Thymus (tissue), 11 donors: ENCODE measurements at regions not wholly inside any gene's neighbourhood (a gene's known extent, or its start where the extent isn't known, plus 50 kb on each side); places are given as distances from the start of the nearest gene placed in this dataset.

Experiments used
- DNase-seq, 9 donors: peaks; one replicate each; pipeline ENCODE4 v3.0.0-alpha.2; 2013; ENCODE audit warnings: low spot score in 9 of 9, low read depth in 6 of 9, missing footprints in 1 of 9
- H3K27ac ChIP-seq, 2 donors: one replicate each; pipeline ENCODE4 v1.5.1; 2013; ENCODE audit warnings: control low read depth in 1 of 2, low read depth in 1 of 2, low read length in 1 of 2, mild to moderate bottlenecking in 1 of 2, moderate library complexity in 1 of 2
- H3K27me3 ChIP-seq, 2 donors: one replicate each; pipeline ENCODE4 v1.5.1; 2013; ENCODE audit warnings: low read length in 1 of 2; ENCODE audit not compliant: control insufficient read depth in 2 of 2, insufficient read depth in 1 of 2
- H3K36me3 ChIP-seq, 2 donors: one replicate each; pipeline ENCODE4 v1.5.1; 2013; ENCODE audit warnings: low read length in 1 of 2, mild to moderate bottlenecking in 1 of 2, moderate library complexity in 1 of 2; ENCODE audit not compliant: control insufficient read depth in 2 of 2, insufficient read depth in 2 of 2
- H3K4me1 ChIP-seq, 2 donors: one replicate each; pipeline ENCODE4 v1.5.1; 2013; ENCODE audit warnings: low read length in 2 of 2; ENCODE audit not compliant: control insufficient read depth in 2 of 2, insufficient read depth in 2 of 2
- H3K4me3 ChIP-seq, 2 donors: one replicate each; pipeline ENCODE4 v1.5.1; 2013; ENCODE audit warnings: low read length in 2 of 2, control low read depth in 1 of 2, mild to moderate bottlenecking in 1 of 2
- H3K9me3 ChIP-seq, 2 donors: one replicate each; pipeline ENCODE4 v1.5.1; 2013; ENCODE audit warnings: low read length in 1 of 2, mild to moderate bottlenecking in 1 of 2; ENCODE audit not compliant: control insufficient read depth in 2 of 2, insufficient read depth in 1 of 2
- WGBS: extraction: QIAGEN DNeasy Blood & Tissue Kit; methylation state at CpG from one replicate; pipeline ENCODE4 v1.1.7; 2013; 5-methylcytosine and 5-hydroxymethylcytosine counted together
- donor health status: healthy.

DNA sequence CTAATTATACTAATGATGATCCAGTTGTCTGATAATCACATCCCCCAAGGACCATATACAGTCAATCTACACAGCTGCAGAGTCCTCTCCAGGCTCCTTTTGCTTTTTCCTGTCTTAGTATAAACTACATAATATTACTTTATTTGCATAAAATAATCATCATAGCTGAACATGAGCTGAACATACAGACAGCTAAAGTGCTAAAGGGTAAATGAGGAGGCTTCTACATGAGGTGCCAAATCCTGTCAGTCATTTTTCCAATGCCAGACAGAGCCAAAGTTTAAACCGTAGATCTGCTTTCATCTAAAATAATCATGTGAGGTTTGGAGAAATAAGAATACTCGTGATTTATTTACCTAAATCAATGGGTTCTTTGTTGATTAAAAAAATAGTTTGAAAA, 1530.1 kb upstream of the PABPC4L start:
- Histone ChIP-seq H3K36me3 (no peaks in the 10 kb centered on the region), H3K9me3 (no peaks in the 10 kb centered on the region), H3K4me1 (no peaks in the 10 kb centered on the region), H3K27ac (no peak overlapping the region), H3K27me3 (no peaks in the 10 kb centered on the region), H3K4me3 (no peak overlapping the region)
- no peak for DNase-seq
- 87% methylated on average over 2 of the region's 2 CpGs for WGBS

DNA sequence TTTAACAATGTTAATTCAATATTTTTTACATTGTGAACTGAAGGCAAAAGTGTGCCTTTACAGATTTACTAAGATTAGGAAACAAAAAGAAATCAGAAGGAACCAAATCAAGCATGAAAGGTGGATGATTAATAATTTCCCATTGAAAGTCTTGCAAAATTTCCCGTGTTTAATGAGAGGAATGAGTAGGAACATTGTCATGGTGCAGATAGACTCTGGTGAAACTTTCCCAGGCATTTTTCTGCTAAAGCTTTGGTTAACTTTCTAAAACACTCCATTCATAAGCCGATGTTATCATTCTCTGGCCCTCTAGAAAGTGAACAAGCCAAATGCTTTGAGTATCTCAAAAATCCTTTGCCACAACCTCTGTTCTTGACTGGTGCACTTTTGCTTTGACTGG, 1522.8 kb upstream of the PABPC4L start:
- no peaks in the 10 kb centered on the region for H3K4me1 ChIP-seq
- no peaks in the 10 kb centered on the region for H3K36me3 ChIP-seq
- no peak overlapping the region for H3K4me3 ChIP-seq
- H3K9me3 ChIP-seq: no peaks in the 10 kb centered on the region
- H3K27ac ChIP-seq: no peak overlapping the region
- DNase-seq: no peak
- WGBS: 85% methylated on average over 2 of the region's 2 CpGs
- no peaks in the 10 kb centered on the region for H3K27me3 ChIP-seq

DNA sequence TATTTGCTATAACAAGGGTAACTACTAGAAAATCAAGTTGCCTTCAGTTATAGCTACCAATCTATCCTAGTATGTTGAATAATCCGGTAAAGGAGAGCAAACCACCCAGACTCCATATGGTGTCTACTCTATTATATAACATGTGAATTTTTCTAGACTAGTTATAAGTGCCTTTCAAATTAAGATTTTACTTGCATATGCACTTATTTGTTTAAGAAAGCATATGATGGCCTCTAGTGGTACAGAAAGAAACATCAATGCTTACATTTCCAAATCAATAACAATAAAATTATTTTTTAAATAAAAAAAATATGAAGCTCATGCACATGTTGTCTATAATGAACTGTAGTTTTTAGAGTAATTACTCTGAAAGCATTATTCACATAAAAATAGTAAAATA, 1516.4 kb upstream of the PABPC4L start:
- H3K27me3 ChIP-seq: no peaks in the 10 kb centered on the region
- no peaks in the 10 kb centered on the region for H3K36me3 ChIP-seq
- no peaks in the 10 kb centered on the region for H3K4me1 ChIP-seq
- H3K4me3 ChIP-seq: no peak overlapping the region
- H3K9me3 ChIP-seq: no peaks in the 10 kb centered on the region
- no peak for DNase-seq
- no peak overlapping the region for H3K27ac ChIP-seq
- WGBS: 98% methylated on average over 1 of the region's 1 CpG

DNA sequence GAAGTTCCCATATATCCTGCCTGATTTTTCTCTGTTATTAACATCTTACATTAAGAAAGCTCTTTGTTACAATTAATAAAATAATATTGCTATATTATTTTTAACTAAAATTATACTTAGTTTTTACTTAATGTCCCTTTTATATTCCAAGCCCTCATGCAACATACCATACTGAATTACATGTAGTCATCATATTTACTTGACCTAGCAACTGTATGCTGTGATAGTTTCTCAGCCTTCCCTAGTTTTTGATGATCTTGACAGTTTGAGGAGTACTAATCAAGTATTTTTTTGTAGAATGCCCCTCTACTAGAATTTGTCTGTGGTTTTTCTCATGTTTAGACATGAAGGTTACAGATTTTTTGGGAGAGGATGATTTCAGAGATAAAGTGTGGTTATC, 1503.8 kb upstream of the PABPC4L start:
- Histone ChIP-seq H3K36me3 (no peaks in the 10 kb centered on the region), H3K27me3 (no peaks in the 10 kb centered on the region), H3K4me3 (no peak overlapping the region), H3K4me1 (no peaks in the 10 kb centered on the region), H3K9me3 (no peaks in the 10 kb centered on the region), H3K27ac (no peak overlapping the region)
- no peak for DNase-seq

DNA sequence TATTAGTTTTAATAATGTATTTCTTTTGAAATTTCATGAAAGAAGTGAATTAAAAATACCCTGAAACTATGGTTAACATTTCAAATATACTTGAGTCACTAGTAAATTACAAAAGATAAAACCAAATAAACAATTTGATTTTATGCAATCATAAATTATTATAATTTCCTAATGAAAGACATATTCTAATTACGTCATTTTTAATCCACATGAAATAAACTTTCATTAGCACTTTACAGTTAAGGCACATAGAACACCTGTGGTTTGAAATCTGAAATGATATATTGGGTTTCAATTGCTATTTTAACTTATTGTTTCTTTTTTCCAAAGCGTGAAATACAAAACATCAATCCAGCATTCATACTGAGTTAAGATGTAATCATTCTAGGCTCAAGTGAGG, 1492.5 kb upstream of the PABPC4L start:
- Histone ChIP-seq H3K36me3 (no peaks in the 10 kb centered on the region), H3K27me3 (no peaks in the 10 kb centered on the region), H3K27ac (no peak overlapping the region), H3K4me1 (no peaks in the 10 kb centered on the region), H3K4me3 (no peak overlapping the region), H3K9me3 (no peaks in the 10 kb centered on the region)
- no peak for DNase-seq
- 93% methylated on average over 2 of the region's 2 CpGs for WGBS

DNA sequence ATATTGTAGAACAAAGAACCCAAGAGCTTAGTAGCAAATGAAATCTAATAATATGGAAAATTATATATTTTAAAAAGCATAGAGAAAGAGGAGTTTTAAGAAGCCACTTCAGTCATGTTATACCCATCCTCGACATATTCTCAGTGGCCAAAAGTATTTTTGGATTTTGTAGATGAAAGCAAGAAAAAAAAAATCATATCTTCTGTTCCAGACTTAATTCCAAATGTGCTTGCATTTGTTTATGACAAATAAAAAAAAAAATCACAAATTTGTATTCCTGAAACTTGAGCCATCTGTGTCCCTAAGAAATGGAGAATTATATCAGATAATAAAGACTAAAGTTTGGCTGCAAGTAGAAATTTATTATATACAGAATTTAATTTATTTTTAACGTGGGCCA, 1482.4 kb upstream of the PABPC4L start:
- Histone ChIP-seq H3K27me3 (no peaks in the 10 kb centered on the region), H3K36me3 (no peaks in the 10 kb centered on the region), H3K4me1 (no peaks in the 10 kb centered on the region), H3K27ac (no peak overlapping the region), H3K4me3 (no peak overlapping the region), H3K9me3 (no peaks in the 10 kb centered on the region)
- 92% methylated on average over 2 of the region's 2 CpGs for WGBS
- no peak for DNase-seq

DNA sequence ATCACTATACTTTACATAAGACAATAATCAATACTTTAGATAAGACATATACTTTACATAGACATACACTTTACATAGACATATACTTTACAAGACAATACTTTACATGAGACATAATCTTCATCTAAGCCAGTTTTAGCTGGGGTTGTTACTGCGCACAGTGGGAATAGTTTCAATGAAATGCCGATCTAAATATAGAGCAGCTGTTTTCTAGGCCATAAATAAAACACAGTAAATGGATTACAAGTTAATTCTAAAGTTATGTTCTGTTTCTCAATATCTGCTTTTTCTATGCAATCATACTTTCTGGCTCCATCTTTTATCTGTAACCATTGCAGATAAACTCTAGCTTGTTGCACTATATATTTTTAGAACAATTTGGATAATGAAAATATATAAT, 1470.6 kb upstream of the PABPC4L start:
- no peaks in the 10 kb centered on the region for H3K4me1 ChIP-seq
- no peaks in the 10 kb centered on the region for H3K36me3 ChIP-seq
- no peak for DNase-seq
- H3K27me3 ChIP-seq: no peaks in the 10 kb centered on the region
- H3K27ac ChIP-seq: no peak overlapping the region
- 97% methylated on average over 2 of the region's 2 CpGs for WGBS
- no peaks in the 10 kb centered on the region for H3K9me3 ChIP-seq
- no peak overlapping the region for H3K4me3 ChIP-seq

DNA sequence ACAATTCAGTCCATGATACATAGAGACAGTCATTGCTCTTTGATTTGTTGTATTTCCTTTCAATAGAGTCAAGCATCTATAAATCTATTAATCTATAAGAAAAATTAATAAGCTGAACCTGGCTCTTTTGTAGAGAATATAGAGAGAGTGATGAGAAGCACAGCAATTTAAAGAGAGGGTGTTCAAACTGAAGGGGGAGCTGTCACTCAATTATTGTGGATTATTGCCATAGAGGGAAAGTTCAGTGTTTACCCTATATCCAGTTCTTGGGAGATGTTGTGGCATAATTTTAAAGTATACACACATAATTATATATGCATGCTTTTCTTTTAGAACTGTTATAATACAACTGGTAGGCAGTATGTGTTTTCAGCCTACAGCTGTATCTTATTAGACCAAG, 1469.0 kb upstream of the PABPC4L start:
- Histone ChIP-seq H3K4me3 (no peak overlapping the region), H3K9me3 (no peaks in the 10 kb centered on the region), H3K36me3 (no peaks in the 10 kb centered on the region), H3K4me1 (no peaks in the 10 kb centered on the region), H3K27ac (no peak overlapping the region), H3K27me3 (no peaks in the 10 kb centered on the region)
- no peak for DNase-seq
